RWPE2 (cell line): ENCODE measurements at regions not wholly inside any gene's neighbourhood (a gene's known extent, or its start where the extent isn't known, plus 50 kb on each side); places are given as distances from the start of the nearest gene placed in this dataset.

Experiments
- ATAC-seq: fragments of 200-7000 bp; cut with Tn5 transposase; 3 replicates; pipeline ENCODE4 v1.9.1; 2021; ENCODE audit warnings: low read depth
- DNase-seq: peaks from one replicate; pipeline ENCODE4 v3.0.0-alpha.2; 2020; ENCODE audit warnings: low spot score
- H3K27ac ChIP-seq: fragments of 450-650 bp; 2 replicates; pipeline ENCODE4 v1.5.1; 2017; ENCODE audit warnings: mild to moderate bottlenecking; ENCODE audit not compliant: poor library complexity, severe bottlenecking
- H3K27me3 ChIP-seq: fragments of 250-450 bp; sonication (Bioruptor Pico); 2 replicates; pipeline ENCODE4 v1.5.1; 2021; ENCODE audit warnings: mild to moderate bottlenecking, moderate library complexity; ENCODE audit not compliant: insufficient read depth, poor library complexity, severe bottlenecking
- H3K36me3 ChIP-seq: fragments of 250-450 bp; sonication (Bioruptor Pico); 2 replicates; pipeline ENCODE4 v1.5.1; 2020; ENCODE audit warnings: low read depth, mild to moderate bottlenecking, moderate library complexity
- H3K4me1 ChIP-seq: fragments of 250-450 bp; sonication (Bioruptor Pico); 2 replicates; pipeline ENCODE4 v1.5.1; 2021; ENCODE audit warnings: mild to moderate bottlenecking, moderate library complexity; ENCODE audit not compliant: insufficient read depth, poor library complexity, severe bottlenecking
- H3K4me3 ChIP-seq: fragments of 250-450 bp; sonication (Bioruptor Pico); 2 replicates; pipeline ENCODE4 v1.5.1; 2021; ENCODE audit warnings: mild to moderate bottlenecking, moderate library complexity; ENCODE audit not compliant: severe bottlenecking
- H3K9me3 ChIP-seq: fragments of 250-450 bp; sonication (Bioruptor Pico); 2 replicates; pipeline ENCODE4 v1.5.1; 2021; ENCODE audit warnings: mild to moderate bottlenecking, moderate library complexity; ENCODE audit not compliant: severe bottlenecking
- CTCF ChIP-seq: fragments of 450-650 bp; IDR thresholded peaks from one replicate; pipeline ENCODE4 v1.5.1; 2017; ENCODE audit warnings: mild to moderate bottlenecking, moderate library complexity; ENCODE audit not compliant: poor library complexity, severe bottlenecking

GRCh38 chr6:134368670-134369069, 50.8 kb upstream of the SGK1 start:
- TF ChIP-seq CTCF = no peak
- H3K4me1 ChIP-seq = peaks cover 11% of the 10 kb centered on the region
- ATAC-seq = no peak
- H3K9me3 ChIP-seq = no peaks in the 10 kb centered on the region
- no peaks in the 10 kb centered on the region for H3K27me3 ChIP-seq
- no peak overlapping the region for H3K4me3 ChIP-seq
- H3K36me3 ChIP-seq = no peaks in the 10 kb centered on the region
- no peak for DNase-seq
- H3K27ac ChIP-seq = no peak overlapping the region
